ENCODE measurements at regions not wholly inside any gene's neighbourhood (a gene's known extent, or its start where the extent isn't known, plus 50 kb on each side); places are given as distances from the start of the nearest gene placed in this dataset.

GRCh38 chr3:150170852-150171520 is 200.3 kb upstream of the PFN2 start:
- TF ChIP-seq BHLHE40 (IDR thresholded peaks at IDR 0.05; ENCODE audit: low read depth, low read length): no peak
- TF ChIP-seq FOS (IDR thresholded peaks at IDR 0.05; ENCODE audit: low read depth, low read length): no peak
- TF ChIP-seq MAFK (IDR thresholded peaks at IDR 0.05; ENCODE audit: low read depth, low read length): no peak
- no peak for TF ChIP-seq ELK1 (IDR thresholded peaks at IDR 0.05; ENCODE audit: borderline replicate concordance, low read depth, low read length)
- no peak for TF ChIP-seq RAD21 (IDR thresholded peaks at IDR 0.05; ENCODE audit: low read length)
- TF ChIP-seq MAZ (IDR thresholded peaks at IDR 0.05; ENCODE audit: borderline replicate concordance, low read depth, low read length): no peak
- no peak for TF ChIP-seq USF2 (IDR thresholded peaks at IDR 0.05; ENCODE audit: low read depth, low read length)
- TF ChIP-seq RCOR1 (IDR thresholded peaks at IDR 0.05; ENCODE audit: insufficient replicate concordance, low read length): no peak
- Histone ChIP-seq H3K27ac (ENCODE audit: insufficient read depth, low read length) (no peak overlapping the region), H3K14ac (replicated peaks; ENCODE audit: low read depth, low read length) (no peak overlapping the region), H3K9me3 (ENCODE audit: control insufficient read depth, insufficient read depth, low read length) (no peaks in the 10 kb centered on the region), H3K4me3 (ENCODE audit: insufficient read depth, low read depth, low read length) (no peak overlapping the region), H4K5ac (ENCODE audit: low read depth, low read length) (no peak overlapping the region), H2BK5ac (ENCODE audit: low read depth, low read length, poor library complexity, severe bottlenecking) (no peak overlapping the region), H2AK5ac (ENCODE audit: low read depth, low read length) (no peak overlapping the region; the same call in 1 of the 2 replicates), H3K36me3 (ENCODE audit: control insufficient read depth, insufficient read depth, low read length) (no peaks in the 10 kb centered on the region), H4K20me1 (ENCODE audit: insufficient read depth, low read length) (no peaks in the 10 kb centered on the region), H3K9ac (ENCODE audit: low read depth, low read length) (no peak overlapping the region), H3K4me1 (ENCODE audit: control insufficient read depth, insufficient read depth, low read length) (no peaks in the 10 kb centered on the region; the same call in none of the 2 replicates), H3K4me2 (ENCODE audit: low read depth, low read length) (no peak overlapping the region), H3K18ac (ENCODE audit: low read depth, low read length) (no peak overlapping the region), H2BK120ac (ENCODE audit: low read depth, low read length) (no peak overlapping the region), H2AK9ac (replicated peaks; ENCODE audit: low read depth, low read length, poor library complexity) (no peak overlapping the region), H3K27me3 (ENCODE audit: control insufficient read depth, insufficient read depth, low read length) (no peaks in the 10 kb centered on the region), H3K56ac (ENCODE audit: extremely low read depth, insufficient read depth, low read length) (no peak overlapping the region), H3K79me1 (ENCODE audit: low read depth in 1 of 2, low read length in 2 of 2) (no peaks in the 10 kb centered on the region), H2BK20ac (ENCODE audit: low read depth, low read length) (no peak overlapping the region), H4K8ac (ENCODE audit: low read depth in 2 of 2, low read length in 2 of 2) (no peak overlapping the region), H2BK15ac (ENCODE audit: low read depth, low read length) (no peak overlapping the region), H3K23ac (ENCODE audit: low read depth, low read length) (no peak overlapping the region), H3K4ac (ENCODE audit: low read depth, low read length) (no peak overlapping the region), H2AFZ (replicated peaks; ENCODE audit: low read length, poor library complexity) (no peak overlapping the region), H4K91ac (ENCODE audit: insufficient read depth, low read depth, low read length) (no peak overlapping the region), H3K9me1 (ENCODE audit: insufficient read depth, low read length) (no peaks in the 10 kb centered on the region)
- intact Hi-C loops (cut with micrococcal nuclease) (no loop called here), dilution Hi-C loops (cut with HindIII; ENCODE audit: low sequenced_read_pairs, unreplicated experiment) (no loop called here), in situ Hi-C loops (cut with MboI; ENCODE audit: low sequenced_read_pairs) (no loop called here)
- ATAC-seq (ENCODE audit: low read depth) (peak; percentile 46), DNase-seq (peak; percentile 43)
- 0% methylated on average over 1 of the region's 6 CpGs; no CpG with 5 or more reads in 1 of the 2 experiments for WGBS, 2 experiments (ENCODE audit: extremely low coverage in 2 of 2, insufficient read length in 1 of 2)
- CTCF ChIA-PET: no interaction called here
- no TSS peak for BruUV-seq (replicated peaks)
- POLR2A ChIA-PET (ENCODE audit: unreplicated experiment): no interaction called here

Measured in IMR-90 (cell line).